ENCODE measurements at regions not wholly inside any gene's neighbourhood (a gene's known extent, or its start where the extent isn't known, plus 50 kb on each side); places are given as distances from the start of the nearest gene placed in this dataset.

DNA sequence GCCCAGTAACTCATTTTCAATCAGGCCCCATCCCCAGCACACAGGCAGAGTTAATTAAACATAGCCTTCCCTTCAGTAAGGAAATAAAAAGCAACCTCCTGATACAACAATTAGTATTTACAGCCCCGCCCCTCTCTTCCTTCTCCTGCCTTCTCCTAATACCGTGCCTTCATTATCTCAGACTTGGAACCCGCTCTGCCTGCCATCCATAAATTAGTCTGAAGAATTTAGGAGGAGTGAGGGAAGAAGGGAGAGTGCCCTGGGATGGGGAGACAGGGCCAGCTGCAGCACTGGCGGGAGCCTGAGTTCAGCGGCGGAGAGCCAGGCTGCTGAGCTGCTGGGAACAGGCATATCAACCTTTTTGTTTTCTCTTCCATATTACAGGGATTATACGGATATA lies 172.8 kb downstream of the ACTL8 start:
- DNase-seq (ENCODE audit: low spot score) (no peak), ATAC-seq (no peak)
- peaks cover 6 to 23% of the 10 kb centered on the region in 2 donors for H3K27me3 Mint-ChIP-seq
- H3K36me3 Mint-ChIP-seq: no peaks in the 10 kb centered on the region
- no peaks in the 10 kb centered on the region for H3K4me1 Mint-ChIP-seq (ENCODE audit: low read depth in 2 of 2)
- no peak overlapping the region for H3K4me3 Mint-ChIP-seq
- no peak overlapping the region for H3K27ac Mint-ChIP-seq
- no peaks in the 10 kb centered on the region for H3K9me3 Mint-ChIP-seq

DNA sequence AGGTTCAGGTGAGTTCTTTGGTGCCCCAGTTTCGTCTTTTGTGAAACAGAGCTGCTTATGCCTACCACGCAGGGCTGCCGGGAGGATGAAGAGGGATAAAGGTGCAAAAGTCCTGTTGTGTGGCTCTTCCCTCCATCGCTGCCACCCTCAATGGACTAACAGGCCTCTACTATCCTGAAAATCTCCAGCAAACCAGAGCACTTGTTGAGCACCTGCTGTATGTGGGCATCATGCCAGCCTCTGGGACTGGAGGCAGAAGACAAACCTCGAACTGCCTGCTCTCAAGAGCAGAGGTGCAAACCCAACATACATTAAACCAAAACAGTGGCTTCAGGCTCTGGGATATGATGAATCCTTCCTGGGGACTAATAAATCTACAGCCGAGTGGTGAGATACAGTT lies 174.1 kb downstream of the ACTL8 start:
- no peak overlapping the region for H3K4me3 Mint-ChIP-seq
- no peak overlapping the region for H3K27ac Mint-ChIP-seq
- H3K36me3 Mint-ChIP-seq: no peaks in the 10 kb centered on the region
- no peak for ATAC-seq
- peaks cover 6 to 17% of the 10 kb centered on the region in 2 donors for H3K27me3 Mint-ChIP-seq
- no peaks in the 10 kb centered on the region for H3K9me3 Mint-ChIP-seq
- no peak for DNase-seq (ENCODE audit: low spot score)
- no peaks in the 10 kb centered on the region for H3K4me1 Mint-ChIP-seq (ENCODE audit: low read depth in 2 of 2)

DNA sequence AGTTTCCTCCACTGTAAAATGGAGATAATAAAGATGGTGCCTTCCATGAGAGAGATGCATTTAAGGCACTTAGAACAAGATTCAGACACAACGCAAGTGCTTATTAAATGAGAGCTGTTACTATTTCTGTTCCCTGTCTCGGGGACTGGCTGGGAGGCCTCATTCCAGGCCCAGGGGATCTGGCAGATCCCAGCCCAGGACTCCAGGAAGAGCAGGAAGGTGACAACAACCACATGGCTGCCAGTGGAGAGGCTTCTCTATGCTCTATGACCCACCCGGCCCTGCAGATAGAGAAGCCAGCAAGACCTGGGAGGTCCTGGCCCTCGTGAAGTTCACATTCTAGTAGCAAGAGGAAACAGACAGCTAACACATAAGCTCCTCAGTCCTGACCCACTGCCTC lies 175.5 kb downstream of the ACTL8 start:
- H3K4me1 Mint-ChIP-seq (ENCODE audit: low read depth in 2 of 2): no peaks in the 10 kb centered on the region
- H3K4me3 Mint-ChIP-seq: no peak overlapping the region
- H3K27me3 Mint-ChIP-seq: peaks cover 8 to 11% of the 10 kb centered on the region in 2 donors
- no peak for DNase-seq (ENCODE audit: low spot score)
- H3K27ac Mint-ChIP-seq: no peak overlapping the region
- no peaks in the 10 kb centered on the region for H3K9me3 Mint-ChIP-seq
- no peaks in the 10 kb centered on the region for H3K36me3 Mint-ChIP-seq
- ATAC-seq: peak in 1 of 2 donors; percentile 49

DNA sequence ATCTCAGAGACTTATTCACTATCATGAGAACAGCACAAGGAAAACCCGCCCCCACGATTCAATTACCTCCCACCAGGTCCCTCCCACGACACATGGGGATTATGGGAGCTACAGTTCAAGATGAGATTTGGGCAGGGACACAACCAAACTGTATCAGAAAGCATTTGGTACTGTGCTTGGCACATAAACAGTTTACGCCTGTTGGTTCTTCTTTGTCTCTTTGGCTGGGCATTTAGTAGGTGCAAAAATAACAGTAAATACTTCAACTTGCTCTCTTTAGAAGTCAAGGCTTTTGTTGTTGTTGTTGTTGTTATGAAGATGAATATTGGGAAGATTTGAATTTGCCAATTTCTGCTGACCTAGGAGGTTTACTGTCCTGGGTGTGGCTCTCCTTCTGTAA lies 175.4 kb upstream of the IGSF21 start:
- Mint-ChIP-seq H3K27me3 (peaks cover 12 to 23% of the 10 kb centered on the region in 2 donors), H3K27ac (no peak overlapping the region), H3K36me3 (no peaks in the 10 kb centered on the region), H3K4me1 (ENCODE audit: low read depth in 2 of 2) (no peaks in the 10 kb centered on the region), H3K4me3 (no peak overlapping the region), H3K9me3 (no peaks in the 10 kb centered on the region)
- DNase-seq (ENCODE audit: low spot score): no peak
- ATAC-seq: no peak

DNA sequence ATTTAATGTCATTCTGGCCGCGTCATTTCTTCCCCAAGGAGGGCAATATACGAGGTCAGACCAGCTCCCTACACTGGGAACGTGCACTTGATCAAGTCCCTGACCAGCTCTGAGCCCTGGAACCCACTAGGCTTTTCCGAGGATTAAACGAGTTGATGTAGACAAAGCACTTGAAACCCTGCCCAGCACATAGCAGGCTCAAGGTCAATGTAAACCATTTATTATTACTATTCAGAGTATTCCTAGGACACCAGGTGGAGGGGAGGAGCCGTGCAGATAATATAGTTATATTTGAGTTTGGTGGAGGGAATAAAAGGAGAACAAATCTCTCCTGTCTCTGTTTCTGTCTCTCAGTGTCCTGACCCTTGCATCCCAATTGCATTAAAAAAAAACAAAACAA lies 174.1 kb upstream of the IGSF21 start:
- no peaks in the 10 kb centered on the region for H3K36me3 Mint-ChIP-seq
- H3K9me3 Mint-ChIP-seq: no peaks in the 10 kb centered on the region
- H3K4me3 Mint-ChIP-seq: no peak overlapping the region
- no peak for ATAC-seq
- DNase-seq (ENCODE audit: low spot score): no peak
- no peak overlapping the region for H3K27ac Mint-ChIP-seq
- no peaks in the 10 kb centered on the region for H3K4me1 Mint-ChIP-seq (ENCODE audit: low read depth in 2 of 2)
- peaks cover 9 to 26% of the 10 kb centered on the region in 2 donors for H3K27me3 Mint-ChIP-seq

DNA sequence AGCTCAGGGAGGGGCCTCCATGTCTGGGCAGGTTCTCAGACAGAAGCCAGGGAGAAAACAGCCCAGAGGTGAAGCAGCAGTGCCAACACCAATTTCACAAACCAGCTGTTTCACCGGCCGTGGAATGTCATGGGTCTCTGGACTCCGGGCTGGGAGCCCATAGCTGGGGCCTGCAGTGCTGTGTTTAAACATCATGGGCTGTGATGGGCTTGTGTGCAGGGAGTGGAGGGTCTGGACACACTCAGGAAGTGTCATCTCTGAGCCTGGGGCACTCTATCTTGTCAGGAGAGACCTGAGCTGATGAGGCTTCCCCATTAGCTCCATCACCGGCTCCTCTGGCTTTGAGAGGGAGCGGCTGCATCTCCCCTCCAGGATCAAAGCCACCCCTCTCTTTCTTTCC lies 173.6 kb upstream of the IGSF21 start:
- Mint-ChIP-seq H3K27me3 (peaks cover 12 to 26% of the 10 kb centered on the region in 2 donors), H3K4me3 (no peak overlapping the region), H3K36me3 (no peaks in the 10 kb centered on the region), H3K9me3 (no peaks in the 10 kb centered on the region), H3K27ac (no peak overlapping the region), H3K4me1 (ENCODE audit: low read depth in 2 of 2) (no peaks in the 10 kb centered on the region)
- DNase-seq (ENCODE audit: low spot score) (no peak), ATAC-seq (no peak)

DNA sequence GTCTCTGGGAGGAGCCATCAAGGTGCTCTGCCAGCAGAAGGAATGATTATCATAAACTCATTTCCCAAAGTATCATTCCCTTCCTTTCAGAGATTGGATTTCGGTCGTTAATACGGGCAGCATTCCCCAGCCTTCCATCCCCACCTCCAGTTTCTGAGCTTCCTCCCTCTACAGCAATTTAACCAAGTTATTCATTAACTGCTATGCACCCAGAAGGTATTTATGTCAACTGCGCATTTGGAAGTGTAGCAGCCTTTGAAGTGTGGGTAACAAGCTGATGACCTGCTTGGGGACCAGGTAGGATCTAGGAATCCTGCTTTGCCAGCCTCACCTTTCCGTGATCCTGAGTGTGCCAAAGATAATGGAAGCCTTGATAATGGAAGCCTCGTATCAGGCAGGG lies 172.4 kb upstream of the IGSF21 start:
- ATAC-seq: no peak
- Mint-ChIP-seq H3K27me3 (peaks cover 12 to 26% of the 10 kb centered on the region in 2 donors), H3K9me3 (no peaks in the 10 kb centered on the region), H3K4me1 (ENCODE audit: low read depth in 2 of 2) (no peaks in the 10 kb centered on the region), H3K27ac (no peak overlapping the region), H3K36me3 (no peaks in the 10 kb centered on the region), H3K4me3 (no peak overlapping the region)
- no peak for DNase-seq (ENCODE audit: low spot score)

DNA sequence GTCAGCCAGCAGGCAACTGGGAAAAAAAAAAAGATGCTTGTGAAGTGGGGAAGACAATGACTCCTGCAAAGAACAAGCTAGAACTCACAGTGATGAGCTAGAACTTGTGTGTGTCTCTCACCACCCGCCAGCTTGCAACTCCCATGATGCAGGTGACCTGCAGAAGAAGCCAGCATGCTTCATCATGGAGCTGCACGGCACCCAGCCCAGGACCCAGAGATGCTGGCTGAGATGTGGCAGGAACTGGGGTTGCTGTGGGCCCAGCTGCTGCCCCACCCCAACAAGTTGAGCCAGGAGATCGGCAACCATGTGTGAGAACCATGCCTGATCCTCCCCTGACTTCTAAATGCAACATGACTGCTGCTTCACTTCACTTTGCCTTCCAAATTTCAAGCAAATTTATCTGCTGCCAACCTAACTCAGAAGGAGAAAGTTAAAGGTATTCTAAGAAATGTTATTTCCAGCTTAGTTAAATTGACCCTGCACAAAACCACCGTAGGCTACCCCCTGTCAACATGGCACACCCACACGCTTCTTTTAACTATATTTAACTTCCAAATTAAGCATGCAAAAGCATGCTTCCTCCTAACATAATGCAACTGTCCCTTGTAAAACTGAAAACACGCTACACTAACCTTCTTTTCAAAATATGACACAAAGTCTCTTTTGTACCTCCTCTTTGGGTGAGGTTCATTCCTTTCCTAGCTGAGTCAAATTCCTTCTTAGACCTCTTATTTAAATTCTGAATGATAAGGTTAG lies 166.0 kb upstream of the IGSF21 start:
- no peak for ATAC-seq

DNA sequence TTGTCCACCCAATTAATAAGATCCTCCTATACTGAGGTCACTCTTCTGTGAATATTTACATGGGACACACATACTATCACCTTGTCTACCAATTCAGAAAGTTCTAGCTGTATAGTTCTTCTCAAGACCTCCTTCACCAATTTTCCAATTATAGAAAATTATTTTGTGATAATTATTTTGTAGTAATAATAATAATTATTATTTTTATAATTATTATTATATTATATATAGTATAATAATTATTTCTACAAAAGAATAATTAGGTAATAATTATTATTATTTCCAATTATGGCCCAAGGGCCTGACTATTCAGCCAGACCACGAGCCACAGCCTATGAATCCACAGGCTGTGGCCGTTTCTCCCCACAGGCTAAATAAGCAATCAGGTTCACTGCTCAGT lies 164.1 kb upstream of the IGSF21 start:
- Mint-ChIP-seq H3K9me3 (no peaks in the 10 kb centered on the region), H3K27me3 (peaks cover 0 to 8% of the 10 kb centered on the region in 2 donors), H3K27ac (no peak overlapping the region), H3K4me1 (ENCODE audit: low read depth in 2 of 2) (no peaks in the 10 kb centered on the region), H3K36me3 (no peaks in the 10 kb centered on the region), H3K4me3 (no peak overlapping the region)
- ATAC-seq (no peak), DNase-seq (ENCODE audit: low spot score) (no peak)

More for the DNA sequence above, 166.0 kb upstream of the IGSF21 start:
- Mint-ChIP-seq H3K27me3 (peaks cover 8 to 9% of the 10 kb centered on the region in 2 donors), H3K9me3 (no peaks in the 10 kb centered on the region), H3K4me3 (no peak overlapping the region), H3K27ac (no peak overlapping the region), H3K4me1 (ENCODE audit: low read depth in 2 of 2) (no peaks in the 10 kb centered on the region), H3K36me3 (no peaks in the 10 kb centered on the region)
- DNase-seq (ENCODE audit: low spot score): no peak

DNA sequence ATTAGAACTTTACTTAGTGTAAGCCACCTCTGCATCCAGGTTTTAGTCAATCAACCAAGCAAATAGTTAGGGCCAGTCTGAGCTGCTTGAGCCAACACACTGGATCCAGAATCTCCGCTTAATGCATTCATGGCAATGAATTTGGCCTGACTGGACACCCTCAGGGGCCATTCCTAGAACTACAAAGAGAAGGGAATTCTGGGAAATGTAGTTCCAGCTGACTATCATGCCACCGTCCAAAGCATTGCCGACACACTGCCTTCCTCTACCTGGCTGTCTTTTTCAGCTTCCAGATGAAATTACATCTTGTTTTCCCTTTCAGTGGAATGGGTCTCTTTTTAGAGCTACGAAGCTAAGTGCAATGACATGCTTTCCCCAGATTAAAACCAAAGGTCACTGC lies 163.0 kb upstream of the IGSF21 start:
- no peaks in the 10 kb centered on the region for H3K4me1 Mint-ChIP-seq (ENCODE audit: low read depth in 2 of 2)
- DNase-seq (ENCODE audit: low spot score): no peak
- no peaks in the 10 kb centered on the region for H3K9me3 Mint-ChIP-seq
- H3K4me3 Mint-ChIP-seq: no peak overlapping the region
- ATAC-seq: no peak
- H3K27me3 Mint-ChIP-seq: peaks cover 6 to 7% of the 10 kb centered on the region in 2 donors
- H3K36me3 Mint-ChIP-seq: no peaks in the 10 kb centered on the region
- H3K27ac Mint-ChIP-seq: no peak overlapping the region

DNA sequence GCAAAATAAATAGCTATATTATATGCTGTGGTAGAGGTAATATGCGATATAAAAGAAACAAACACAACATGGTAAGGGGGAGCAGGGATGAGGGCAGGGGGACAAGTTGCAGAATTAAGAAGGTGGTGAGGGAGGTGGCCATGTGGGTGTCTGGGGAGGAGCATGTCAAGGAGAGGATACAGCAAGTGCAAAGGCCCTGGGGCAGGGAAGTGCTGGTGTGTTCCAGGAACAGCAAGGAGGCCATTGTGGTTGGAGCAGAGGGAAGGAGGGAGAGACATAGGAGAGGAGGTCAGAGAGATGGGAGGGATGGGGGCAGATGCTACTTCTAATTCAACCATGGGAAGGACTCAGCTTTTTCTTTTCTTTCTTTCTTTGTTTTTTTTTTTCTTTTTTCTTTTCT lies 161.2 kb upstream of the IGSF21 start:
- ATAC-seq (no peak), DNase-seq (ENCODE audit: low spot score) (no peak)
- no peak overlapping the region for H3K27ac Mint-ChIP-seq
- no peaks in the 10 kb centered on the region for H3K4me1 Mint-ChIP-seq (ENCODE audit: low read depth in 2 of 2)
- H3K36me3 Mint-ChIP-seq: no peaks in the 10 kb centered on the region
- H3K27me3 Mint-ChIP-seq: peaks cover 6 to 8% of the 10 kb centered on the region in 2 donors
- no peaks in the 10 kb centered on the region for H3K9me3 Mint-ChIP-seq
- no peak overlapping the region for H3K4me3 Mint-ChIP-seq

DNA sequence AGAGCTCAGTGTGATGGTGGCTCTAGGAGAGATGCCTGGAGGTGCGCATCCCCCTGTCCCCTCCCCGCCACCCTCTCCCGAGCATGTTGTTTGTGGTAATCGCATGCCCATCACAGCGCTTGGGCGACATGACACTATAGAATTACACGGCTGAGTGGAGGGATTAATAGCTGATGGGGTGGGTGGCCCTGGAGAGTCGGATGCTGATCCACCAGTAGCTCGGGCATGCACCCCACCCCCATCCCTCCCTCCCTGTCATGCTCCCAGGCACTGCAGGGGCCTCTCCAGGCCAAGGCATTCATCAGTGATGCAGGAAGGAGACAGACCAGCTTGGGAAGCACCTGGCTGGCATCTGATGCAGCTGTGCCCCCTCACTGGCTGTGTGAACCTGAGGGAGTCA lies 159.0 kb upstream of the IGSF21 start:
- no peak overlapping the region for H3K27ac Mint-ChIP-seq
- H3K4me1 Mint-ChIP-seq (ENCODE audit: low read depth in 2 of 2): no peaks in the 10 kb centered on the region
- no peak for DNase-seq (ENCODE audit: low spot score)
- H3K9me3 Mint-ChIP-seq: no peaks in the 10 kb centered on the region
- no peak overlapping the region for H3K4me3 Mint-ChIP-seq
- ATAC-seq: no peak
- H3K27me3 Mint-ChIP-seq: peaks cover 22 to 30% of the 10 kb centered on the region in 2 donors
- no peaks in the 10 kb centered on the region for H3K36me3 Mint-ChIP-seq

DNA sequence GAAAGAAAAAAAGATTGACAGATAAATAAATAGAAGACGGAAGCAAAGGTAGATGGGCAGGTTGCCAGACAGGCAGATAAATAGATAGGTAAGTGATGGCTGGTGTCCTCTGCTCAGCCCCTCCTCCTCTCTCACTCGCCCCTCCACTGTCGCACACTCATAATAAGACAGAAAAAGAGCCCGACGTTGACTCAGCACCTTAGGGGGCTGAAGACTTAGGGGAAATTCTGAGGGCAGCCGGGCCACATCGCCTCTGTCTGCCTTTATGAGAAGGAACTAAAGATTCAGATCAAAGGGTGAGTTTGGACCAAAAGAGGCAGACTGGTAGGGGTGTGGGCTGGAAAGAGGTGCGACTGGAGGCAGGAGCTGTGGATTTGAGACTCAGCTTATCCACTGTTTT lies 158.1 kb upstream of the IGSF21 start:
- Mint-ChIP-seq H3K36me3 (no peaks in the 10 kb centered on the region), H3K4me1 (ENCODE audit: low read depth in 2 of 2) (no peaks in the 10 kb centered on the region), H3K27me3 (peaks cover 23 to 32% of the 10 kb centered on the region in 2 donors), H3K9me3 (no peaks in the 10 kb centered on the region), H3K27ac (no peak overlapping the region), H3K4me3 (no peak overlapping the region)
- DNase-seq (ENCODE audit: low spot score): no peak
- ATAC-seq: no peak

DNA sequence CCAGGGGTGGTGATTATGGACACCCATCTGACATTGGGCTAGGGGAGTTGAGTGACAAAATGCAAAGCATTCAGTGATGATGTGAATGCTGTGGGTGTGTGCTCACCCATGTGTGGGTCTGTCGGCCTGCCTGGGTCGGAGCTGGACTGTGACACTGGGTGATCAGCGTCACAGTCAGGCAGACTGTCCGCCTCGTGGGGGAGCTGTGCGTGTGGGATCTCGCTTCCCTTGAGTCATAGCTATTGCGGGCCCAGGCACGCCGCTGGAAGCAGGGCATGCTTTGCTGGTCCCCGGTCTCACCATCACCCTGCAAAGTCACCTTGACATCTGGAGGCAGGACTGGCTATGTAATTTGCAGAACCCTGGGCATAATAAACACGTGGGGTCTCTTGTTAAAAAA lies 156.9 kb upstream of the IGSF21 start:
- no peak for DNase-seq (ENCODE audit: low spot score)
- Mint-ChIP-seq H3K9me3 (no peaks in the 10 kb centered on the region), H3K4me3 (no peak overlapping the region), H3K27me3 (peaks cover 23 to 32% of the 10 kb centered on the region in 2 donors), H3K36me3 (no peaks in the 10 kb centered on the region), H3K27ac (no peak overlapping the region), H3K4me1 (ENCODE audit: low read depth in 2 of 2) (no peaks in the 10 kb centered on the region)
- ATAC-seq: no peak

DNA sequence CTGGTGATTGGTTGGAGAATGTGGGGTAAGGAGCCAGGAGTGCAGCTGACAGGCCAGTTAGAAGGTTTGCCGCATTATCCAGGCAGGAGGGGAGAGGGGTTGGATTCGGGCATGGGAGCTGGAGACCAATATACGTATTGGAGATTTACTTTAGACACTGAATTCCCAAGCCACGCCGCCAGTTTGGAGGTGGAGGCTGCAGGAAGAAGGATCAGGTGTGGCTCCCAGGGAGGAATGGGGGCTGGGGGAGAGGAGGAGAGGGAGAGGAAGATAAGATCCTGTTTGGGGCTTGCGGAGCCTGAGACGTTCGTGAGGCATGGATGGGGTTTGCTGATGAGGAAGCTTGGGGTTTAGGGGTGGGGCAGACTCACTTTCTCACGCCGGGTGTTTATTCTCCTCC lies 155.1 kb upstream of the IGSF21 start:
- DNase-seq (ENCODE audit: low spot score) (no peak), ATAC-seq (no peak)
- Mint-ChIP-seq H3K9me3 (no peaks in the 10 kb centered on the region), H3K4me3 (no peak overlapping the region), H3K27me3 (peaks cover 20 to 32% of the 10 kb centered on the region in 2 donors), H3K27ac (no peak overlapping the region), H3K4me1 (ENCODE audit: low read depth in 2 of 2) (no peaks in the 10 kb centered on the region), H3K36me3 (no peaks in the 10 kb centered on the region)

Data from natural killer cell treated with Interleukin-12 subunit alpha and Interleukin-12 subunit beta and Interleukin-15 and Interleukin-18, amount 100 ng/mL, for 72 hours (primary cell).